ENCODE measurements at regions not wholly inside any gene's neighbourhood (a gene's known extent, or its start where the extent isn't known, plus 50 kb on each side); places are given as distances from the start of the nearest gene placed in this dataset.
"Not testable (repeated sequence)": the region's sequence is repeated elsewhere in the genome, so short reads cannot be mapped to it uniquely, and the experiment has no call there.

GRCh38 chr19:30256496-30256850, 115.7 kb upstream of the ZNF536 start:
- Mint-ChIP-seq H3K27me3 (ENCODE audit: insufficient read depth) (no peaks in the 10 kb centered on the region), H3K9me3 (peaks cover 17% of the 10 kb centered on the region), H3K4me1 (ENCODE audit: low read depth) (no peaks in the 10 kb centered on the region), H3K27ac (no peak overlapping the region), H3K36me3 (ENCODE audit: low read depth) (0 out of 2 replicates have a peak, but pooled peaks cover 3% of the 10 kb centered on the region), H3K4me3 (no peak overlapping the region)
- no peak for DNase-seq
- TF ChIP-seq CTCF (IDR thresholded peaks at IDR 0.05): no peak

- H3K27me3 Mint-ChIP-seq (ENCODE audit: insufficient read depth): peaks cover 1% of the 10 kb centered on the region; the same call in 1 of the 2 replicates
- no peaks in the 10 kb centered on the region for H3K4me1 Mint-ChIP-seq (ENCODE audit: low read depth)
- TF ChIP-seq CTCF (IDR thresholded peaks at IDR 0.05): no peak
- peaks cover 32% of the 10 kb centered on the region for H3K9me3 Mint-ChIP-seq
- 0 out of 2 replicates have a peak, but pooled peaks cover 3% of the 10 kb centered on the region for H3K36me3 Mint-ChIP-seq (ENCODE audit: low read depth)
- H3K4me3 Mint-ChIP-seq: no peak overlapping the region
- H3K27ac Mint-ChIP-seq: no peak overlapping the region
- DNase-seq: no peak
Measured at GRCh38 chr19:30263830-30264381, 108.3 kb upstream of the ZNF536 start.

GRCh38 chr19:30265918-30266317, 106.3 kb upstream of the ZNF536 start:
- H3K27ac Mint-ChIP-seq; H3K27me3 Mint-ChIP-seq (ENCODE audit: insufficient read depth); H3K4me1 Mint-ChIP-seq (ENCODE audit: low read depth); H3K36me3 Mint-ChIP-seq (ENCODE audit: low read depth); H3K4me3 Mint-ChIP-seq; DNase-seq: not testable (repeated sequence)
- H3K9me3 Mint-ChIP-seq: peaks cover 25% of the 10 kb centered on the region

- H3K9me3 Mint-ChIP-seq: peaks cover 25% of the 10 kb centered on the region
- no peak overlapping the region for H3K27ac Mint-ChIP-seq
- DNase-seq: no peak
- no peak overlapping the region for H3K4me3 Mint-ChIP-seq
- no peak for TF ChIP-seq CTCF (IDR thresholded peaks at IDR 0.05)
- H3K36me3 Mint-ChIP-seq (ENCODE audit: low read depth): no peaks in the 10 kb centered on the region
- H3K4me1 Mint-ChIP-seq (ENCODE audit: low read depth): no peaks in the 10 kb centered on the region
- H3K27me3 Mint-ChIP-seq (ENCODE audit: insufficient read depth): peaks cover 1% of the 10 kb centered on the region; the same call in 1 of the 2 replicates
Measured at GRCh38 chr19:30266687-30267086, 105.5 kb upstream of the ZNF536 start.

- H3K9me3 Mint-ChIP-seq: peaks cover 21% of the 10 kb centered on the region
- no peak overlapping the region for H3K27ac Mint-ChIP-seq
- H3K4me1 Mint-ChIP-seq (ENCODE audit: low read depth): no peaks in the 10 kb centered on the region
- no peak for TF ChIP-seq CTCF (IDR thresholded peaks at IDR 0.05)
- peaks cover 1% of the 10 kb centered on the region; the same call in 1 of the 2 replicates for H3K27me3 Mint-ChIP-seq (ENCODE audit: insufficient read depth)
- no peak overlapping the region for H3K4me3 Mint-ChIP-seq
- no peak for DNase-seq
- no peaks in the 10 kb centered on the region for H3K36me3 Mint-ChIP-seq (ENCODE audit: low read depth)
Measured at GRCh38 chr19:30267332-30267731, 104.9 kb upstream of the ZNF536 start.

- Mint-ChIP-seq H3K27me3 (ENCODE audit: insufficient read depth) (peaks cover 1% of the 10 kb centered on the region; the same call in 1 of the 2 replicates), H3K9me3 (peaks cover 23% of the 10 kb centered on the region), H3K4me1 (ENCODE audit: low read depth) (no peaks in the 10 kb centered on the region), H3K36me3 (ENCODE audit: low read depth) (no peaks in the 10 kb centered on the region), H3K4me3 (no peak overlapping the region), H3K27ac (no peak overlapping the region)
- no peak for DNase-seq
- no peak for TF ChIP-seq CTCF (IDR thresholded peaks at IDR 0.05)
Measured at GRCh38 chr19:30268601-30269000, 103.6 kb upstream of the ZNF536 start.
